GM23248 (cell line): ENCODE measurements at regions not wholly inside any gene's neighbourhood (a gene's known extent, or its start where the extent isn't known, plus 50 kb on each side); places are given as distances from the start of the nearest gene placed in this dataset.

ENCODE experiments used
- DNase-seq: peaks from one replicate; pipeline ENCODE4 v3.0.0-alpha.2; 2015
- H2AFZ ChIP-seq: fragments of 200-600 bp; sonication (generic); 2 replicates; pipeline ENCODE4 v1.6.1; 2016; ENCODE audit warnings: antibody characterized with exemption
- H3F3A ChIP-seq: fragments of 200-600 bp; sonication (generic); 2 replicates; pipeline ENCODE4 v1.6.1; 2016; ENCODE audit warnings: mild to moderate bottlenecking, antibody characterized with exemption, mixed run types; ENCODE audit not compliant: insufficient read depth
- H3K27ac ChIP-seq: fragments of 200-600 bp; sonication (generic); 2 replicates; pipeline ENCODE4 v1.5.1; 2016; ENCODE audit warnings: mild to moderate bottlenecking
- H3K27me3 ChIP-seq: fragments of 200-600 bp; sonication (generic); replicated peaks from 2 replicates; pipeline ENCODE4 v1.6.1; 2016; ENCODE audit warnings: mild to moderate bottlenecking; ENCODE audit not compliant: insufficient read depth
- H3K36me3 ChIP-seq: fragments of 200-600 bp; sonication (generic); 2 replicates; pipeline ENCODE4 v1.6.1; 2016; ENCODE audit warnings: low read depth, mild to moderate bottlenecking
- H3K4me1 ChIP-seq: fragments of 200-600 bp; sonication (generic); 2 replicates; pipeline ENCODE4 v1.6.1; 2016; ENCODE audit warnings: mild to moderate bottlenecking; ENCODE audit not compliant: insufficient read depth
- H3K4me2 ChIP-seq: fragments of 200-600 bp; sonication (generic); one replicate; pipeline ENCODE4 v1.6.1; 2016; ENCODE audit warnings: mild to moderate bottlenecking; ENCODE audit not compliant: unreplicated experiment
- H3K4me3 ChIP-seq: fragments of 200-600 bp; sonication (generic); 2 replicates; pipeline ENCODE4 v1.5.1; 2016; ENCODE audit warnings: mild to moderate bottlenecking
- H3K79me2 ChIP-seq: fragments of 200-600 bp; sonication (generic); 2 replicates; pipeline ENCODE4 v1.6.1; 2016; ENCODE audit warnings: mild to moderate bottlenecking; ENCODE audit not compliant: insufficient read depth
- H3K9ac ChIP-seq: fragments of 200-600 bp; sonication (generic); 2 replicates; pipeline ENCODE4 v1.6.1; 2016; ENCODE audit warnings: mild to moderate bottlenecking
- H3K9me2 ChIP-seq: fragments of 200-600 bp; sonication (generic); 2 replicates; pipeline ENCODE4 v1.6.1; 2016; ENCODE audit warnings: mixed run types, mild to moderate bottlenecking, moderate library complexity; ENCODE audit not compliant: insufficient read depth
- H3K9me3 ChIP-seq: fragments of 200-600 bp; sonication (generic); one replicate; pipeline ENCODE4 v1.6.1; 2017; ENCODE audit warnings: low read depth
- H4K20me1 ChIP-seq: fragments of 200-600 bp; sonication (generic); 2 replicates; pipeline ENCODE4 v1.6.0; 2016; ENCODE audit not compliant: insufficient read depth
- EZH2 ChIP-seq: fragments of 200-600 bp; sonication (generic); IDR thresholded peaks from 2 replicates; pipeline ENCODE4 v1.6.1; 2018; ENCODE audit warnings: antibody characterized with exemption, mild to moderate bottlenecking; ENCODE audit not compliant: insufficient read depth, poor library complexity, severe bottlenecking
- EZH2phosphoT487 ChIP-seq: fragments of 200-600 bp; sonication (generic); IDR thresholded peaks from 2 replicates; pipeline ENCODE4 v1.6.1; 2018; ENCODE audit warnings: antibody characterized with exemption, moderate library complexity, mild to moderate bottlenecking, low read depth; ENCODE audit not compliant: insufficient read depth
- WGBS, 2 experiments: methylation state at CpG; one replicate each; pipeline ENCODE4 v1.1.6; 2015 to 2017; ENCODE audit warnings: low lambda C conversion rate in 2 of 2, low coverage in 1 of 2; ENCODE audit errors: missing lambda C conversion rate in 2 of 2; 5-methylcytosine and 5-hydroxymethylcytosine counted together
- in situ Hi-C: fragments of 300-500 bp; cut with MboI; formaldehyde crosslinking; loops from 2 replicates; pipeline ENCODE4 v1.15.0; 2020

DNA sequence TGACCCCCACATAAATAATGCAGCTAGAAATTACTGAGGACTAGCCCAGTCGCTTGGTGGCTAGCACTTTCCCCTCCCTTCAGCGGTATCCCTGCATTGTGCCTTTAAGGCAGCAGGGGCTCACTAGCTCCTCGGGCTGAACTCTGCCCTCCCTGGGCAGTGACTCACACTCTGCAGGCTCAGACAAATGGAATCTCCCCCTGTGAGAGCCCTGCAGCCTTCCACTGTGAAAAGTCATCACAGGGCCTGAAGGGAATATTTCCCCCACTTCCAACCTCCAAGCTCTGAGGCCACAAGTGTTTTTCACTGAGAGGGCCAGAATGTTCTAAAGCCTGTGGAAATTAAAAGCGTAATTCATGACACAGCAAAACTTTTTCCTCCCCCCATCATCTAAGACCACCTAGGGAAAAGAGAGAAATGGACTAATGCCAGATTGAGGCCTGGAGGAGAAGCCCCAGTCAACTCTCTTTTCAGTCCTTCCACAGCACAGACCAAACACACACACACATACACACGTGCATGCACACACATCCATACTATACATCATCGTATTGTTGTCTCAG lies 93.6 kb upstream of the COL1A2 start:
- H3K4me1 ChIP-seq = peaks cover 78% of the 10 kb centered on the region
- no peaks in the 10 kb centered on the region for H4K20me1 ChIP-seq
- peaks cover 54% of the 10 kb centered on the region for H3K79me2 ChIP-seq
- no peaks in the 10 kb centered on the region for H3K36me3 ChIP-seq
- DNase-seq = peak; percentile 98
- H3K27ac ChIP-seq = peak overlapping the region; percentile 99
- H3K9me2 ChIP-seq = no peaks in the 10 kb centered on the region
- H3F3A ChIP-seq = peaks cover 79% of the 10 kb centered on the region
- no peak overlapping the region for H2AFZ ChIP-seq
- peak overlapping the region; percentile 62 for H3K4me3 ChIP-seq
- no peak for TF ChIP-seq EZH2
- TF ChIP-seq EZH2phosphoT487 = no peak
- peak overlapping the region; percentile 90 for H3K4me2 ChIP-seq
- WGBS, 2 experiments = 2 to 3% methylated on average over 6 of the region's 6 CpGs
- H3K9me3 ChIP-seq = no peaks in the 10 kb centered on the region
- in situ Hi-C loops = no loop called here
- no peaks in the 10 kb centered on the region for H3K27me3 ChIP-seq
- peak overlapping the region; percentile 92 for H3K9ac ChIP-seq

DNA sequence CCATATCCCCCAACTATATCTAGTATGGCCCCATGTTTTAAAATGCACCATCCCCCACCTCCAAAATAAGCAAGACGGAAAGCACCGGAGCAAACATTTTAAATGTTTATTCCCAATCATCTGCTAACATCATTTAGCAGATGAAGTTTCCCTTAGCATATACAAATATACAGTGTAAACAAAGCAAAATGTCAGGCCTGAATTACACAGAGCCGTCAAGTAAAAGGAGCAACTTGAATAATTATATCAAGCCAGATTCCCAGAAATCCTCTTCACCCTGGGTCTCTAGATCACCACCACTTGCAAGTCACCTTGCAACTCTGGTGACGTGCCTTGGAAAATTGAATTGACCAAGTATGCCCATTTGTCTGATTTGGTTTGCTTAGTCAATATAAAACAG lies 91.6 kb upstream of the COL1A2 start:
- no peaks in the 10 kb centered on the region for H3K9me3 ChIP-seq
- peak overlapping the region; percentile 92 for H3K9ac ChIP-seq
- H3K36me3 ChIP-seq = no peaks in the 10 kb centered on the region
- H3K9me2 ChIP-seq = no peaks in the 10 kb centered on the region
- H3K79me2 ChIP-seq = peaks cover 38% of the 10 kb centered on the region
- DNase-seq = no peak
- H3K27ac ChIP-seq = peak overlapping the region; percentile 99
- peak overlapping the region; percentile 51 for H3K4me3 ChIP-seq
- H3K4me2 ChIP-seq = peak overlapping the region; percentile 90
- peaks cover 62% of the 10 kb centered on the region for H3F3A ChIP-seq
- H3K27me3 ChIP-seq = no peaks in the 10 kb centered on the region
- H2AFZ ChIP-seq = peak overlapping the region; percentile 78
- no peaks in the 10 kb centered on the region for H4K20me1 ChIP-seq
- TF ChIP-seq EZH2 = no peak
- TF ChIP-seq EZH2phosphoT487 = no peak
- in situ Hi-C loops = no loop called here
- WGBS, 2 experiments = 45 to 48% methylated on average over 4 of the region's 4 CpGs
- H3K4me1 ChIP-seq = peaks cover 62% of the 10 kb centered on the region

DNA sequence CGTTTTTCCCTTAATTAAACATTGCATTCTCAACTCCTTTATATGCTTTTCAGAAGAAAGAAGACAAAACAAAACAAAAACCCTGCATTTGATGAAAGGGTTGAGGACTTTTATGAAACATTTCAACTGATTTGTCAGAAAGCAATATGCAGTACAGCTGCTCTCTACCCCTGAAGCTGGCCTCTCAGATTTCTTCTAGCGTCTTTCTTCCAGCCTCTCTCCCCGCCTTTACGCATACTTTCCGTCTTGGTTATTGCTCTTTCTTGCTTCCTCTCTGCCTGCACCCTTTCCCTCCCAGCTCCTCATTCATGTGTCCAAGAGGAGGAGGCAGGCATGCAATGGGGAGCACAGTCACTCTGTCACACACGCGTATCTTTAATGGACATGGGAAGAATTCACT lies 91.0 kb upstream of the COL1A2 start:
- H3K4me1 ChIP-seq = peaks cover 56% of the 10 kb centered on the region
- peak; percentile 93 for DNase-seq
- no peak for TF ChIP-seq EZH2
- no peak for TF ChIP-seq EZH2phosphoT487

DNA sequence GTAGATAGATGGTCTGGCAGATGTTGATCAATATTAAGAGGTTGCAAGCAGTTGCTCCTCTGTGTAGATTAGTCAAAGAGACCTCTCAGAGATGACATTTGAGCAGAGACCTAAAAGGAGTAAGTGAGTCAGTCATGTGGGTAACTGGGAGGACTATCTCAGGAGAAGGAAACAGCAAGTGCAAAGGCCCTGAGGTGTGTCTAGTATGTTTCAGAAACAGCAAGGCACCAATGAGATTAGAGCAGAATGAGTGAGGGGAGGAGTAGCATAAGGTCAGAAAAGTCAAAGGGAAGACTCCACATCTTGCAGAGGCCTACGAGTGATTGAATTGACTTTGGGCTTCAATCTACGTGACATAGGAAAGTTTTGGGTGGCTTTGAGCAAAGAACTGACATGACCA lies 89.8 kb upstream of the COL1A2 start:
- Histone ChIP-seq H4K20me1 (no peaks in the 10 kb centered on the region), H3K27ac (peak overlapping the region; percentile 99; the same call in 1 of the 2 replicates), H3K27me3 (no peaks in the 10 kb centered on the region)

More for the DNA sequence above, 91.0 kb upstream of the COL1A2 start:
- H3K27ac ChIP-seq = peak overlapping the region; percentile 99
- in situ Hi-C loops = no loop called here
- H4K20me1 ChIP-seq = no peaks in the 10 kb centered on the region
- no peaks in the 10 kb centered on the region for H3K36me3 ChIP-seq
- H2AFZ ChIP-seq = peak overlapping the region; percentile 78
- H3K9me2 ChIP-seq = no peaks in the 10 kb centered on the region
- H3K9ac ChIP-seq = peak overlapping the region; percentile 92
- no peaks in the 10 kb centered on the region for H3K9me3 ChIP-seq
- peak overlapping the region; percentile 51 for H3K4me3 ChIP-seq
- peaks cover 56% of the 10 kb centered on the region for H3F3A ChIP-seq
- H3K4me2 ChIP-seq = peak overlapping the region; percentile 90
- H3K79me2 ChIP-seq = peaks cover 33% of the 10 kb centered on the region
- 1 to 2% methylated on average over 7 of the region's 7 CpGs for WGBS, 2 experiments
- H3K27me3 ChIP-seq = no peaks in the 10 kb centered on the region

More for the DNA sequence above, 89.8 kb upstream of the COL1A2 start:
- no peak for DNase-seq
- Histone ChIP-seq H2AFZ (peak overlapping the region; percentile 78), H3F3A (peaks cover 44% of the 10 kb centered on the region), H3K36me3 (no peaks in the 10 kb centered on the region), H3K4me1 (peaks cover 45% of the 10 kb centered on the region), H3K9ac (no peak overlapping the region), H3K4me2 (no peak overlapping the region), H3K4me3 (no peak overlapping the region), H3K9me2 (no peaks in the 10 kb centered on the region), H3K79me2 (peaks cover 25% of the 10 kb centered on the region), H3K9me3 (no peaks in the 10 kb centered on the region)
- WGBS, 2 experiments = 89 to 100% methylated on average over 2 of the region's 2 CpGs
- in situ Hi-C loops = no loop called here
- TF ChIP-seq EZH2 = no peak
- no peak for TF ChIP-seq EZH2phosphoT487
